Lower leg skin (tissue), 4 donors: ENCODE measurements at regions not wholly inside any gene's neighbourhood (a gene's known extent, or its start where the extent isn't known, plus 50 kb on each side); places are given as distances from the start of the nearest gene placed in this dataset.

Source experiments
- DNase-seq, 2 donors: peaks; one replicate each; pipeline ENCODE4 v3.0.0-alpha.2; 2019; ENCODE audit warnings: low spot score in 2 of 2
- H3K4me3 ChIP-seq: fragments of 200-600 bp; sonication (generic); 2 replicates; pipeline ENCODE4 v1.5.1; 2017; ENCODE audit warnings: mild to moderate bottlenecking, low read depth; ENCODE audit not compliant: poor library complexity, severe bottlenecking
- POLR2A ChIP-seq, 2 donors: fragments of 450-650 bp; IDR thresholded peaks; one replicate each; pipeline ENCODE4 v1.6.1; 2016 to 2017; ENCODE audit warnings: antibody characterized with exemption in 2 of 2, mild to moderate bottlenecking in 1 of 2, moderate library complexity in 1 of 2
- WGBS, 2 donors: methylation state at CpG; one replicate each; pipeline ENCODE4 v1.1.5; 2018; 5-methylcytosine and 5-hydroxymethylcytosine counted together
- intact Hi-C: fragments of 100-400 bp; cut with DNase I; formaldehyde crosslinking; loops from one replicate; pipeline ENCODE4 v1.15.0; 2023; ENCODE audit warnings: low total_unique reads
- TF ChIP-seq, protein P1 (sequence below), 3 donors: fragments of 450-650 bp; IDR thresholded peaks; one replicate each; pipeline ENCODE4 v1.5.1; 2016; ENCODE audit warnings: antibody characterized with exemption in 3 of 3, mild to moderate bottlenecking in 3 of 3, moderate library complexity in 2 of 3

- no peak overlapping the region for H3K4me3 ChIP-seq
- no peak for DNase-seq
- no peak for TF ChIP-seq POLR2A (IDR thresholded peaks at IDR 0.05)
- TF ChIP-seq, protein P1, sequence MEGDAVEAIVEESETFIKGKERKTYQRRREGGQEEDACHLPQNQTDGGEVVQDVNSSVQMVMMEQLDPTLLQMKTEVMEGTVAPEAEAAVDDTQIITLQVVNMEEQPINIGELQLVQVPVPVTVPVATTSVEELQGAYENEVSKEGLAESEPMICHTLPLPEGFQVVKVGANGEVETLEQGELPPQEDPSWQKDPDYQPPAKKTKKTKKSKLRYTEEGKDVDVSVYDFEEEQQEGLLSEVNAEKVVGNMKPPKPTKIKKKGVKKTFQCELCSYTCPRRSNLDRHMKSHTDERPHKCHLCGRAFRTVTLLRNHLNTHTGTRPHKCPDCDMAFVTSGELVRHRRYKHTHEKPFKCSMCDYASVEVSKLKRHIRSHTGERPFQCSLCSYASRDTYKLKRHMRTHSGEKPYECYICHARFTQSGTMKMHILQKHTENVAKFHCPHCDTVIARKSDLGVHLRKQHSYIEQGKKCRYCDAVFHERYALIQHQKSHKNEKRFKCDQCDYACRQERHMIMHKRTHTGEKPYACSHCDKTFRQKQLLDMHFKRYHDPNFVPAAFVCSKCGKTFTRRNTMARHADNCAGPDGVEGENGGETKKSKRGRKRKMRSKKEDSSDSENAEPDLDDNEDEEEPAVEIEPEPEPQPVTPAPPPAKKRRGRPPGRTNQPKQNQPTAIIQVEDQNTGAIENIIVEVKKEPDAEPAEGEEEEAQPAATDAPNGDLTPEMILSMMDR (IDR thresholded peaks at IDR 0.05) = no peak
- intact Hi-C loops = no loop called here
- WGBS, 2 donors = 85 to 94% methylated on average over 5 of the region's 5 CpGs
Observed at GRCh38 chr14:66065188-66065587, 421.0 kb upstream of the CCDC196 start.

GRCh38 chr14:66066981-66067776 is 419.0 kb upstream of the CCDC196 start:
- WGBS, 2 donors = 72 to 79% methylated on average over 9 of the region's 9 CpGs
- TF ChIP-seq, protein P1 (IDR thresholded peaks at IDR 0.05) = no peak
- no peak for TF ChIP-seq POLR2A (IDR thresholded peaks at IDR 0.05)
- no peak for DNase-seq
- intact Hi-C loops = no loop called here
- no peak overlapping the region for H3K4me3 ChIP-seq

- H3K4me3 ChIP-seq = no peak overlapping the region
- intact Hi-C loops = no loop called here
- no peak for TF ChIP-seq POLR2A (IDR thresholded peaks at IDR 0.05)
- TF ChIP-seq, protein P1 (IDR thresholded peaks at IDR 0.05) = no peak
- WGBS, 2 donors = 80 to 89% methylated on average over 2 of the region's 2 CpGs
- DNase-seq = no peak
Observed at GRCh38 chr14:66069036-66069435, 417.1 kb upstream of the CCDC196 start.

DNA sequence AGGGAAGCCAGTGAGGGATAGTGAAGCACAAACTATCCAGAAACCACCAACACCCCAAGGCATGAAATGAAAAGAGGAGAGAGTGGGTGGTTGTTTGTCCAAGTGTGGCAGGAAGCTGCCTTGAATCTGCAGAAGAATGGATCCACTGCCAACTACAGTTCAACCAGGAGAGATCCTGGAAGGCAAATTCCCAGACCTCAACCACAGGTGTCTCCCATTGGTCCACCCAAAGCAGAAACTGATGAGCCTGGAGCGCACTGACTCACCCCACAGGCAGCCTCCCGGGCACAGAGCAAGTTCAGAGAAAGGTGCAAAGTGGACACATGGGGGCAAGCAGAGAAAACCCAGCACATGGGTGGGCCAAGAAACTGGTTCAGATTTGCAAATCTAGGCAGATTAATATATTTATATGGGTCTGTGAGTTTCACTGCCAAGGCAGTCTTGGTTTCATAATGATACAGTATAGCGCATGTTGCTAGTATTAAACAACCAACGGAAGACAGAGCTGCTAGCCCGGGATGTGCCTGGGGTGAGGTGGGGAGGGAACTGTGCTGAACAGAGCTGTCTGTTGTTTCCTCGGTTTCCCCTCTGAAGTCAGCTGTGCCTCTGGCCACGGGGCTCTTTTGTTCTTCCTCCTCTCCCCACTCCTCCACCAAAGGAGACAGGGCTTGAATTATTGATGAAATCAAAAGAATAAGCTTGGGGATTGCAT is 416.2 kb upstream of the CCDC196 start:
- DNase-seq = no peak

DNA sequence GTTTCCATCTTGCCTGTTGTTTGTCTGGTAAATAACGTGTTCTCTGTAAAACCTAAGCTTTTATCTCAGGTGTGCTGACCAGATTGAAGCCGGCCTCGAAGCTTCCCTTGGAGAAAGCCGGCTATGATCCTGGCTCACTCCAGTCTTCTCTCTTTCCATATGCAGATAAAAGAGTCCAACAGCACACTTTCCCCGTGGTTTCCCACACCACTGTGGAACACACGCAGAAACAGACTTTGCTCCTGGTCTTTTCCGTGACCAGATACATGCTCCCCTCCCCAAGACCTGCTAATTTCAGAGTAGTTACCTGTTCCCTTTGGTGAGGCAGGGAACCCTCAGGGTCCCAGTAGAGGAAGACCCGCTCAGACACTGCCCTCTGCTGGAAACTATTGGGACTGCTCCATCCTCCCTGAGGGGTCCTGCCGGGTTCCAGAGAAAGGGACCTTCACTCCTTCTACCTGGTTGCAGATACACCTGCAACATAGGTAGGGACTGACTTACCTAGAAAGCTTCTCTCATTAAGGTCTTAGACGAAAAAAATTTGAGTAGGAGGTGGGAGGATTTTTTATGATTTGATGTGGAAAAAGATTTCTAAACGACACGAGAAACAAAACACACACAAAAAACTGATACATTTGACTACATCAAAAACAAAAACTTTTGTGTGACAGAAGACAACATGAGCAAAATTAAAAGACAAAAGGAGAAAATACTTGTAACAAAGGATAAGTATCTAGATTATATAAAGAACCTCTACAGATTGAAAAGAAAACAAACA is 415.4 kb upstream of the CCDC196 start:
- TF ChIP-seq POLR2A (IDR thresholded peaks at IDR 0.05) = no peak
- TF ChIP-seq, protein P1 (IDR thresholded peaks at IDR 0.05) = no peak
- H3K4me3 ChIP-seq = no peak overlapping the region
- peak in 1 of 2 donors; percentile 18 for DNase-seq
- 50 to 59% methylated on average over 12 of the region's 12 CpGs for WGBS, 2 donors
- intact Hi-C loops = no loop called here

More for the DNA sequence above, 416.2 kb upstream of the CCDC196 start:
- TF ChIP-seq POLR2A (IDR thresholded peaks at IDR 0.05) = no peak
- TF ChIP-seq, protein P1 (IDR thresholded peaks at IDR 0.05) = no peak
- no peak overlapping the region for H3K4me3 ChIP-seq
- 65 to 66% methylated on average over 7 of the region's 7 CpGs for WGBS, 2 donors
- intact Hi-C loops = no loop called here
